Smooth muscle cell (in vitro differentiated cells): ENCODE measurements at regions not wholly inside any gene's neighbourhood (a gene's known extent, or its start where the extent isn't known, plus 50 kb on each side); places are given as distances from the start of the nearest gene placed in this dataset.

Source experiments
- DNase-seq: peaks from one replicate; lab custom pipeline; 2025; ENCODE audit not compliant: unreplicated experiment; lab: John Stamatoyannopoulos, UW
- H2AFZ ChIP-seq: fragments of 200-600 bp; sonication (generic); 2 replicates; pipeline ENCODE4 v1.6.0; 2016; ENCODE audit warnings: antibody characterized with exemption, low read depth, mild to moderate bottlenecking
- H3F3A ChIP-seq: fragments of 200-600 bp; sonication (generic); 2 replicates; pipeline ENCODE4 v1.6.0; 2017; ENCODE audit warnings: antibody characterized with exemption, low read depth
- H3K27ac ChIP-seq: fragments of 200-600 bp; sonication (generic); 2 replicates; pipeline ENCODE4 v1.5.1; 2016; ENCODE audit warnings: low read depth, mild to moderate bottlenecking
- H3K27me3 ChIP-seq: fragments of 200-600 bp; sonication (generic); 2 replicates; pipeline ENCODE4 v1.6.1; 2016; ENCODE audit warnings: low read depth, mild to moderate bottlenecking
- H3K36me3 ChIP-seq: fragments of 200-600 bp; sonication (generic); 2 replicates; pipeline ENCODE4 v1.5.1; 2016; ENCODE audit warnings: low read depth
- H3K4me1 ChIP-seq: fragments of 200-600 bp; sonication (generic); 2 replicates; pipeline ENCODE4 v1.5.1; 2016; ENCODE audit warnings: low read depth
- H3K4me2 ChIP-seq: fragments of 200-600 bp; sonication (generic); 2 replicates; pipeline ENCODE4 v1.6.0; 2016; ENCODE audit warnings: mild to moderate bottlenecking
- H3K4me3 ChIP-seq: fragments of 200-600 bp; sonication (generic); 2 replicates; pipeline ENCODE4 v1.5.1; 2016; ENCODE audit warnings: mild to moderate bottlenecking
- H3K79me2 ChIP-seq: fragments of 200-600 bp; sonication (generic); 2 replicates; pipeline ENCODE4 v1.6.0; 2016; ENCODE audit warnings: low read depth, mild to moderate bottlenecking
- H3K9ac ChIP-seq: fragments of 200-600 bp; sonication (generic); 2 replicates; pipeline ENCODE4 v1.6.0; 2016; ENCODE audit warnings: low read depth
- H3K9me3 ChIP-seq: fragments of 200-600 bp; sonication (generic); replicated peaks from 2 replicates; pipeline ENCODE4 v1.5.1; 2016; ENCODE audit warnings: low read depth
- H4K20me1 ChIP-seq: fragments of 200-600 bp; sonication (generic); 2 replicates; pipeline ENCODE4 v1.6.0; 2016; ENCODE audit warnings: low read depth
- WGBS: methylation state at CpG from one replicate; pipeline ENCODE4 v1.1.7; 2016; ENCODE audit warnings: low lambda C conversion rate; 5-methylcytosine and 5-hydroxymethylcytosine counted together
- TF ChIP-seq, protein P1 (sequence below): fragments of 200-600 bp; sonication (generic); IDR thresholded peaks from 2 replicates; pipeline ENCODE4 v1.5.1; 2017; ENCODE audit warnings: borderline replicate concordance, mild to moderate bottlenecking, antibody characterized with exemption; ENCODE audit not compliant: insufficient read depth, poor library complexity, severe bottlenecking

DNA sequence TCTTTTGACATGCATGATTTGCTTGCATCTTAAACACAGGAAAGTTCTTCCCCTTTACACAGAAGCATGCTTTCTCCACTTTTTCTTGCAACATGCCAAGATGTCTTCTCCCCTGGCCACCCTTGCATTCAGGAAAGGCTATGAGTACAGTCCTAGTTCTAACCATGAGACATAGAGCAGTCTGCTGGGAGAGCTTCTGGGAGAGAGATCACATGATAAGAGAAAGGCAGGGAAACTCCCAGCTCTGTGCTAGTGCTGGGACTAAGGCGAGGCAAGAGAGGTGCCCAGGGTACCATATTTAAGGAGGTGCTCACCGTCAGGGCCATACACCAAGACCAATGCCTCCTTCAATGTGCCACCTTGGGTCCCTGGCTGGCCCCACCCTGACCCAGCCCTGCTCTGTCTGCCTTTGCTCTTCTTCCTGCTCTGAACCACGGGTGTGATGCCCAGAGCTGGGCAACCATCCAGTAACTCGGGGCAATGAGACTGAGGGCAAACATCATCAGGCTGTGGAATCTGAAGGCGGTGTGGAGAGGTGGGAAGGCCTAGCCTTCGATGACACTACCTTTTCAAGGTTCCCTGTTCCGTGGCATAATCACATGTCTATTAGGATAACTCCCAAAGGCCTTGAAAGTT is 77.4 kb upstream of the PRR20G start:
- TF ChIP-seq, protein P1, sequence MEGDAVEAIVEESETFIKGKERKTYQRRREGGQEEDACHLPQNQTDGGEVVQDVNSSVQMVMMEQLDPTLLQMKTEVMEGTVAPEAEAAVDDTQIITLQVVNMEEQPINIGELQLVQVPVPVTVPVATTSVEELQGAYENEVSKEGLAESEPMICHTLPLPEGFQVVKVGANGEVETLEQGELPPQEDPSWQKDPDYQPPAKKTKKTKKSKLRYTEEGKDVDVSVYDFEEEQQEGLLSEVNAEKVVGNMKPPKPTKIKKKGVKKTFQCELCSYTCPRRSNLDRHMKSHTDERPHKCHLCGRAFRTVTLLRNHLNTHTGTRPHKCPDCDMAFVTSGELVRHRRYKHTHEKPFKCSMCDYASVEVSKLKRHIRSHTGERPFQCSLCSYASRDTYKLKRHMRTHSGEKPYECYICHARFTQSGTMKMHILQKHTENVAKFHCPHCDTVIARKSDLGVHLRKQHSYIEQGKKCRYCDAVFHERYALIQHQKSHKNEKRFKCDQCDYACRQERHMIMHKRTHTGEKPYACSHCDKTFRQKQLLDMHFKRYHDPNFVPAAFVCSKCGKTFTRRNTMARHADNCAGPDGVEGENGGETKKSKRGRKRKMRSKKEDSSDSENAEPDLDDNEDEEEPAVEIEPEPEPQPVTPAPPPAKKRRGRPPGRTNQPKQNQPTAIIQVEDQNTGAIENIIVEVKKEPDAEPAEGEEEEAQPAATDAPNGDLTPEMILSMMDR = no peak
- 80% methylated on average over 7 of the region's 7 CpGs for WGBS

DNA sequence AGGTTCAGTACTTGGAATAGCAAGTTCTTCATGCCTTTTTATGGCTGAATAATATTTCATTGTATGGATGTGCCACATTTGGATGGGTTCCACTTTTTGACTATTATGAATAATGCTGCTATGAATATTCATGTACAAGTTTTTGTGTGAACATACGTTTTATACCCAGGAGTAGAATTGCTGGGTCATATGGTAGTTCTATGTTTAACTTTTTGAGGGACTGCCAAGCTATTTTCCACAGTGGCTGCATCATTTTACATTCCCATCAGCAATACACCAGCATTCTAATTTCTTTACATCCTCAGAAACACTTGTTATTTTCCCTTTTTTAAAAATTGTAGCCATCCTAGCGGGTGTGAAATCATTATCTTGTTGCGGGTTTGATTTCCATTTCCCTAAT is 76.0 kb upstream of the PRR20G start:
- no peaks in the 10 kb centered on the region for H3K36me3 ChIP-seq
- TF ChIP-seq, protein P1 = no peak
- peaks cover 40% of the 10 kb centered on the region for H3K27me3 ChIP-seq
- no peak overlapping the region for H3K4me3 ChIP-seq
- peaks cover 4% of the 10 kb centered on the region for H3K4me1 ChIP-seq
- no peaks in the 10 kb centered on the region for H3K9me3 ChIP-seq
- no peaks in the 10 kb centered on the region for H3K79me2 ChIP-seq
- no peak overlapping the region for H3K27ac ChIP-seq
- no peak overlapping the region for H3K4me2 ChIP-seq
- DNase-seq = no peak
- no peaks in the 10 kb centered on the region for H3F3A ChIP-seq
- no peak overlapping the region for H3K9ac ChIP-seq
- no peaks in the 10 kb centered on the region for H4K20me1 ChIP-seq
- 91% methylated on average over 3 of the region's 3 CpGs for WGBS
- no peak overlapping the region for H2AFZ ChIP-seq

More for the DNA sequence above, 77.4 kb upstream of the PRR20G start:
- Histone ChIP-seq H3K4me2 (no peak overlapping the region), H3K4me3 (no peak overlapping the region), H3K27me3 (peaks cover 45% of the 10 kb centered on the region), H3K79me2 (no peaks in the 10 kb centered on the region), H4K20me1 (no peaks in the 10 kb centered on the region), H2AFZ (no peak overlapping the region), H3K4me1 (peaks cover 4% of the 10 kb centered on the region), H3K27ac (no peak overlapping the region), H3F3A (no peaks in the 10 kb centered on the region), H3K9me3 (no peaks in the 10 kb centered on the region), H3K36me3 (no peaks in the 10 kb centered on the region), H3K9ac (no peak overlapping the region)
- no peak for DNase-seq

DNA sequence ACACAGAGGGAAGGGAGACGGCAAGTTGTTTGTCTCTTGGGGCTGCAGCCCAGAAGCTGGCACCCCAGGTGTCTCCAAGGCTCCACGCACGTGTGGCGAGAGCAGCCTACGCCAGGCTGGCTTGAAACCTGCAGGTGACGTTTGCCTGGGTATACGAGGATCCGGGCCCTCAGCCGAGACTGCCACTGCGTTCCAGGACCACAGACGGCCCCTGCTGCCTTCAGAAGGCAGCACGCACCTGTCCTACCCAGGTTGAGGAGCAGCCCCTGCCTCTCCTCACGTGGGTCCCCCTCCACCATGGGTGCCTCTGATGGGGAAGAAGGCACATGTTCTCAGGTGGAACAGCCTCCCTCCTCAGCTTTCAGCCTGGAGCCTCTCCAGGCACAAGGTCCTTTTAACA is 75.3 kb upstream of the PRR20G start:
- H3K9ac ChIP-seq = no peak overlapping the region
- no peak overlapping the region for H2AFZ ChIP-seq
- H3K36me3 ChIP-seq = no peaks in the 10 kb centered on the region
- TF ChIP-seq, protein P1 = no peak
- no peaks in the 10 kb centered on the region for H4K20me1 ChIP-seq
- WGBS = 76% methylated on average over 13 of the region's 13 CpGs
- H3K4me3 ChIP-seq = no peak overlapping the region
- H3F3A ChIP-seq = no peaks in the 10 kb centered on the region
- H3K4me1 ChIP-seq = no peaks in the 10 kb centered on the region
- no peaks in the 10 kb centered on the region for H3K79me2 ChIP-seq
- DNase-seq = no peak
- peaks cover 34% of the 10 kb centered on the region for H3K27me3 ChIP-seq
- no peak overlapping the region for H3K4me2 ChIP-seq
- no peaks in the 10 kb centered on the region for H3K9me3 ChIP-seq
- H3K27ac ChIP-seq = no peak overlapping the region

- Histone ChIP-seq H3K4me3 (no peak overlapping the region), H3K4me1 (no peaks in the 10 kb centered on the region), H3K36me3 (no peaks in the 10 kb centered on the region), H2AFZ (no peak overlapping the region), H3K27me3 (peaks cover 23% of the 10 kb centered on the region), H3K9me3 (no peaks in the 10 kb centered on the region), H3K79me2 (no peaks in the 10 kb centered on the region), H3K9ac (no peak overlapping the region), H4K20me1 (no peaks in the 10 kb centered on the region), H3F3A (no peaks in the 10 kb centered on the region), H3K27ac (no peak overlapping the region), H3K4me2 (no peak overlapping the region)
- DNase-seq = no peak
- TF ChIP-seq, protein P1 = no peak
- WGBS = 76% methylated on average over 7 of the region's 7 CpGs
Measured at GRCh38 chr3:127360647-127361046, 72.8 kb upstream of the PRR20G start.
